Activated naive CD4-positive, alpha-beta T cell (primary cell): ENCODE measurements at regions not wholly inside any gene's neighbourhood (a gene's known extent, or its start where the extent isn't known, plus 50 kb on each side); places are given as distances from the start of the nearest gene placed in this dataset.
"Not testable (repeated sequence)": the region's sequence is repeated elsewhere in the genome, so short reads cannot be mapped to it uniquely, and the experiment has no call there.

Experiments used
- DNase-seq, 4 experiments: peaks; one replicate each; lab custom pipeline; 2025; lab: John Stamatoyannopoulos, UW

DNA sequence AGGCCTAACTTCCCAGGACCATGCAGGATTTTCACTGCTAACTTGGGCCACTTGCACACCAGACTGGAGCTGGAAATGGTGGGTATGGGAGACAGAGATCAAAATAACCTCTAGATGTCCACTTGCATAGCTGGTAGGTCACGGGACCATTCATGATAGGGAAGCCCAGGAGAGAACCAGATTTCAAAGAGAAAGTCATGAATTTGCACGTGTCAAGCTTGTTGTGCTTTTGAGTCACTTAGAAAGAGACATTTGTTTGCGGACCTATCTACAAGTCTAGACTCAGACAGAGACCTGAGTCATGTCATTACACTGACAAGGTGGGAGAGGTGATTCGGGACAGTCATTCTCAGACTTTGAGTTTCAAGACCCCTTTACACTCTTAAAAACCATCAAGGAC is 704.1 kb downstream of the DTWD2 start:
- DNase-seq: not testable (repeated sequence)

DNA sequence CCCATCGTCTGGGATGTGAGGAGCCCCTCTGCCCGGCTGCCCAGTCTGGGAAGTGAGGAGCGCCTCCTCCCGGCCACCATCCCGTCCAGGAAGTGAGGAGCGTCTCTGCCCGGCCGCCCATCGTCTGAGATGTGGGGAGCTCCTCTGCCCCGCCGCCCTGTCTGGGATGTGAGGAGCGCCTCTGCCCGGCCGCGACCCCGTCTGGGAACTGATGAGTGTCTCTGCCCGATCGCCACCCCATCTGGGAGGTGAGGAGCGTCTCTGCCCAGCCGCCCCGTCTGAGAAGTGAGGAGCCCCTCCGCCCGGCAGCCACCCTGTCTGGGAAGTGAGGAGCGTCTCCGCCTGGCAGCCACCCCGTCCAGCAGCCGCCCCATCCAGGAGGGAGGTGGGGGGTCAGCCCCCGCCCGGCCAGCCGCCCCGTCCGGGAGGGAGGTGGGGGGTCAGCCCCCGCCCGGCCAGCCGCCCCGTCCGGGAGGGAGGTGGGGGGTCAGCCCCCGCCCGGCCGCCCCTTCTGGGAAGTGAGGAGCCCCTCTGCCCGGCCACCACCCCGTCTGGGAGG is 705.8 kb downstream of the DTWD2 start:
- not testable (repeated sequence) for DNase-seq

DNA sequence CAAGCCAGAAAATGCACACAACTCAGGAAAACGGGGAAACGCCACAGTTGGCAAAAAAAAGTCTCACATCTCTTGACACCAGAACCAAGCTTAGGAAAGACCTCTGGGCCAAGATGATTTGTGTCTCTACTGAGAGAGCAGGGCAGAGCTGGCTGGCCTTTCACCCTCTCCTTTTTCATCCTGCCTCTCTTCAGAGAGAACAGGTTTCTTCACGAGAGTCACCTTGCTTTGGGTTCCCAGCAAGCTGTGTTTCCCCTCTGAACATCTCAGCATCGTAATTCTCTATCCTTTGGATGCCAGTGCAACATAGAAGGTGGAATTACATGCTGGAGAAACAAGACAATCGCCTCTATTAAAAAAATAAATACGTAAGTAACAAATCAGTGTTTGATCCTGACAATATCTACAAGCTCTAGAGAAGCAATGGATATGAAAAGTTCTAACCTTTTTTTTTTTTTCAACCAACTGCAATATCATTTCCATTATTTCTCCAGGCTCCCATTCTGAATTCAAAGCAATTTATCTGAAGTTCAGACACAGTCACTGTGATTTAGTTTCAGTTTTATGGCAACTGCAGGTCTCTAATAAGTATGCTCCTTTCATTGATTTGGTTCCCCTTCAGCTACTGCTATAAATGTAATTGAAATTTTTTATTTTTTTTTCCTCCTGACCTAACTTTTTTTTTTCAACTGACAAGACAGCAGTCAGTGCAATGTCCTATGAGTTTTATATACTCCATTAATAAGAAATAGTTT is 708.6 kb downstream of the DTWD2 start:
- no peak for DNase-seq

DNA sequence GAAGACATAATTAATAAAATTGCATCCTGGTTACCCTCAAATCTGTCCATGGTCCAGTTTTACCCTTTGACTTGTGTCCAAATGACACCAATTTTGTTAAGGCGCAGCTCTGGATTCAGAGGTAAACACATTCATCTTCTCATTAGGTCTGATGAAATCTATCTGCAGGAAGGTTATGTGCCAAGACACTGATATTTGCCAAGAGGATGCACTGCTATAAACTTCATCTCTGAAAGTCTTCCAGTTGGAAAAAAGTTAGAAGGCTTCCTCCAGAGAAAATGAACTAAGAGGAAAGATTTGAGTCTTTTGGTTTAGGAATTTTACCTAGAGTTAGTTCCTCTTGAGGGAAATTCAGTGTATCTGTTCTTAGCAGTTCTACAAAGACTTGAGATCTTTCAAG is 717.8 kb downstream of the DTWD2 start:
- no peak for DNase-seq

DNA sequence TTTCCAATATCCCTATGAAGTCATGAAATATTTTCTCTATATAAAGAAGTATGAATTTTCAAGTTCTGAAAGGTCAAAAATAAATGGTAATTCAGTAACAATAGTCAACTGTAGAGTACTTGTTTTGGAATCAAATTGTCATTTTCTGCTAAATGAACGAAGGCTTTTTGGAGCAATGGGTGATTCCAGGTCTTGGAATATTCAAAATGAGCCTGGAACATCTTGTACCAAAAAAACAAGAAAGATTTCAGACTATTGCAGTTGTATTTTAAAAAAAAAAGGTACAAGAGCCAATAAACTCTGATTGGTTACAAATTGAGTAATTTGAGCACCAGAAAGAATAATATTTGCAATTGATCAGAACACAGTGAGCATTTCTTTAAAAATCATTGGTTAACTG is 730.1 kb downstream of the DTWD2 start:
- DNase-seq: no peak

DNA sequence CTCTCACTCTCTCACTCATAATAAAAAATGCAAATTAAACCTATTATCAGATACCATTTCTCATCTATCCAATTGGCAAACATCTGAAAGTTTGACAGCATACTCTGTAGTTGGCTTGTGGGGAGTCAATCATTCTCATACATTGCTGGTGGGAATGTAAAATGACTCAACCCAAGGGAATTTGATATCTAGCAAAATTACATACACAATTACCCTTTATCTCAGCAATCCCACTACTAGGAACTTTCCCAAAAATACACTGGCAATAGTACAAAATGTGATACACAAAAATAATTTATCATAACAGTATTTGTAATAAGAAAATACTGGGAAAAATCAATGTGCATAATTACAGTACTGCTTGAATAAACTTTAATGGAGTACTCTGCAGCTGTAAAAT is 731.3 kb downstream of the DTWD2 start:
- DNase-seq: no peak

DNA sequence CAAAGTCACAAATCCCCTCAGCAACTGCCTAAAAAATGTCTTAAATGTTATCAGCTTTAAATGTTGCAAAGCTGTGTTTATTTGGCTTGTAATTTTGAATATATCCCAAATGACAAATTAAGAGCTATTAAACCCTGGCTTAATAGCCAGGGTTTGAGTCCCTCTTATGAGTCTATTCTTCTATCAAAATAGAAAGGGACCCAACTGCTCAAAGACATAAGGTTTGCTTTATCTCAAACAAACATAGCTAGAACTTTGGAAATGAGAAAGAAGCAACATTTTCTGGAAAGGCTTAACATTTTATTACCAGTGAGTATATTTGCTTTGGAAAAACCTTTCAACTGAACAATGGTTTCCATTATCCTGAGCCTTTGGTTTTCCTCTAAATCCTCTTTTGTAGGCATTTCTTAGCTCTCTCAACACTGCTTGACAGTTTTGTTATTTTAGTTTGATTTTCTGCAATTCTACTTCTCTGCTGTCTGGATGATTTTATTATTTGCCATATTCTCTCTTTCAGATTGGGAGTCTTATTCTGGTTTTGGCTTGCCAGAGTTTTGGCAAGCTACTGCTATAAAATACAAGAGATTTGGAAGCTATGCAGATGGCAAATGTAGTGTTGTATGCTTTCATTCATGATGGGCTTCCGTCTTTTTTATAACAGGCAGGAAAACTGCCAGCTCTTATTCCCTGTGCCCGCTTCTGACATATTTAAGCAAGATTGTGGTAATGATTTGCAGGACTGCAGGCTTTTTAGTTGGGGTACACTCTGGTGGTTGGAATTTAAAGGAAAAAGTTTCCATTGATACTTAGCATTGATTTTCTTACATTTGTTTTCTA is 734.9 kb downstream of the DTWD2 start:
- DNase-seq: no peak

DNA sequence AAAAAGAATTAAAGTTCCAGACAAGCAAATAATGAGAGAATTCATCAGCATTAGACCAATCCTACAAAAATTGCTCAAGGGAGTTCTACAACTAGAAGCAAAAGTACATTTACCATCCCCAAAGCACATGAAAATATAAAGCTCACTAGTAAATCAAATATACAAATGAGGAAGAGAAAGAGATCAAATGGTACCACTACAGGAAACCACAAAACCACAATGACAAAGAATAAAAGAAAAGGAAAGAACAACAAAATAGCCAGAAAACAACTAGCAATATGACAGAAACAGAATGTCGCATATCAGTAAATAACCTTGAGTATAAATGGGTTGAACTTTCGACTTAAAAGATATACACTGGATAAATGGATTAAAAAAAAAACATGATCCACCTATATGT is 739.0 kb downstream of the DTWD2 start:
- no peak for DNase-seq

DNA sequence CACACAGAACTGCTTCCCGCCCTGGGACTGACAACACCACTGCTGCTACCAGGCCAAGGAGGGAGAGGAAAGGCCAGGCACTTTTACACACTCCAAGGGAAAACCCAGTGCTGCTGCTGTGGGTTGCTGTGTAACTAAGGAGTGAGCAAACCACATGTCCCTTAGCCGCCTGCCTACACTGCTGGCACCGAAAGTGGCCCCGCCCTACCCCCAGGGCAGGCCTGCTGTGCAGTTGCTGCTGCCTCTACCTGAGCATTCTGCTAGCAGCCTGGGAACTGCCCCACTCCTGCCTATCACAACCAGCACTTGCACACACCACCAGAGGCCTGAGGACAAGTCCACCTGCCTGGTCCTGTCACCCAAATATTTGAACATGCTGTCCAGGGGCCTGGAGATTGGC is 740.9 kb downstream of the DTWD2 start:
- DNase-seq: no peak

DNA sequence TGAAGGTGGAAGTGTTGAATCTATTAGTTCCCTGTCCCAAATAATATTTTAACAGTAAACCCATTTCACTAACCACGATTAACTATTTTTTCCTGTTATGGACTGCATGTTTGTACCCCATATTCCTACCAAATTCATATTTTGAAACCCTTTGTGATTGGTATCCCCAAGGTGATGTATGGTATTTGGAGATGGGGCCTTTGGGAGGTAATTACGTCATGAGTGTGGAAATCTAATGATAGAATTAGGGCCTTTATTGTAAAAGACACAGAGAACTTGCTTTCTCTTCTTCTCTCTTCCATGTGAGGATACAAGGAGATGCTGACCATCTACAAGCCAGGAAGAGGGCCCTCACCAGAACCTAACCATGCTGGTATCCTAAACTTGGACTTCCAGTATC is 744.7 kb downstream of the DTWD2 start:
- DNase-seq: no peak

DNA sequence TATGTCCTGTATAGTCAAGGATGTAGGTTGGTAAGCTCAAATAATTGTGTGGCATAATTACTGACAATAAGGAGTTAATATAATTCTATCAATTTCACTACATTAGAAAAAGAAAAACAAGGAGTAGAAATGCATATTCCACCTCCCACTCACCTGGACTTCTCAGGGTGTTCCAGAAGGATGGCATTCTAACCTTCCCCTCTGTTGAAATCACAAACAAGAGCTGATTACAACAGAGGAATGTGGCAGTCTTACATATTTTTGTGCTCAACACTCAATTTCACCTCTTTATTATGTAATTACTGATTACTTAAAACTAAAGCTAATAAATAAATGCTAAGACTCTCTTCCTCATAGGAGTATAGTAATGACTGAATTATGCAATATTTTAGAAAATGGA is 745.3 kb downstream of the DTWD2 start:
- no peak for DNase-seq

DNA sequence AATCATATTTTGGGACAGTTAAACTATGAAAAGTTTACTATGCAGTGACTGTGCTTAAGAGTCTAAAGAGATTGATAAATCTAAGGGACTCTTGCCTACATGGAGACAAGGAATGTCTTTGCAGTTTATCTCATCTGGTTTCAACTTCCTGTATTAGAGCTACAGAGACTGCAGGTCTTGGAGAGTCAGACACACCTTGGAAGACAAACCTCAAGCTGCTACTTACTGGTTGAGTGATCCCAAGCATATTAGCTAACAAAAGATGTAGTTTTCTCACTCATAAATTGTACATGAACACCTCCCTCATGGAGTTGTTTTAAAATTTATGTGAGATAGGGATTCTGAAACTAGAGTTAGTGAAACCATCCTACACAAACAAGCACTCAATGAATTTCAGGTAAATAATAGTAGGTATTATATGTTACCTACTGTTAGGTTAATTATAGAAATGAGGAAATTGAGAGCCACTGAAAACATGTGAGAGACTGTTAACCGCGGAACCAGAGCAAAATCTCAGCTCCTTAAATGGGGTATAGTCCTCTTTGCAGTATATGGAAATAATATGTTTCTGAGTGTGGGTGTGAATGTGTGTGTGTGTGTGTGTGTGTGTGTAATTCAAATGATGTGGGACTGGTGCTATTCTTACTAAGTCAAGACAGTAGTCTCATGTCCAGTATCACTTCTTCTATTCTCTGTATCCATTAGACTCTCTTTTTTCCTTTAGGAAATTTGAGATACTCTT is 752.1 kb downstream of the DTWD2 start:
- no peak for DNase-seq

DNA sequence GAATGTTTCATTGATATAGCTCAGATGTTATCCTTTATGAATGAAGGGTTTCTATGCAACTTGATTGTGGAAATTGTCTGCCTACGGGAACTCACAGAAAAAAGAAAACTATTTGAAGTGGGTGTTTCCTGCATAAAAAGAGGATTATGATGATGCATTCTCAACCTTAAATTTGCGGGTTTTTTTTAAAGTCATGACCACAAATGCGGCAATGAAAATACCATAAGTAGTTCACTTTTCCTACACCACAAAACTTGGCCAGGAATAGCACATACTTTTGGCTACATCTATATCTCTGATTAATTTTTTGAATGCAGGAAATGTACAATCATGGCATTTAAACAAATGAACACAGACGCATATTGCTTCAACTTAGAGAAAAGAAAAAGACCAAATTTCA is 754.7 kb downstream of the DTWD2 start:
- no peak for DNase-seq

DNA sequence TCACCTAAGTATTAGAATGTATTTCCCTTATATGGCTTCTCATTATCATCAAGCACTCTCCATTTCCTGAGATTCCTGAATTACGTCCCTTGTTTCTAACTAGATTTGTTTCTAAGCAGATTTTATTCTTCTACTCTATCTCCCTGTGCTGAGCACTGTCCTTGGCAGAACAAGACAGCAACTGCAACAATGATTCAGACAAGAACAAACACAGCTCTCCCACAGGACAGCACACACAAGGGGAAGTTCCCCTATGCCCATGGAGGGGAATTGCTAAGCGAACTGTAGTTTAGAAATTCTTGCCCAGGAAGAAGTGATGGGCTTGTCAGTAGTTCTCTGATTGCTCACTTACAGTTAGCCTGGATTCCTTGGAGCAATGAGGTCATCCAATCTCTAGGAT is 759.9 kb downstream of the DTWD2 start:
- no peak for DNase-seq

DNA sequence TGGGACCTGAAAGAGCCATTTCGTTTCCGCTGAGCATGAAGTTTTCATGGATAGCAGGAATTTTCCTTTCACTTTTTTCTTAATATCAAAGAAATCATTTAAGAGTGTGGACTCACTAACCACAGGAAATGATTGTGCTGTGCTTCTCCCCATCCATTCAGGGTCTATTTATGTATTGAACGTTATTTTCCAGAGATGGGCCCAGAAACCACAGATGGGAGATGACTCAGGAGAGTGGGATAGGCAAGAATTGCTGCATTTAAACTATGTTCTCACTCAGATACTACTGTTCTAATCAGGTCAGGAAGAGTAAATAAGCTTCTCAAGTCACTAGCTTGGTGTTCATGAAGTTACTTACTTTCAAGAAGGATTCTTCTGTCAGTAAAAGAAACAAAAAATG is 763.8 kb downstream of the DTWD2 start:
- DNase-seq: no peak

DNA sequence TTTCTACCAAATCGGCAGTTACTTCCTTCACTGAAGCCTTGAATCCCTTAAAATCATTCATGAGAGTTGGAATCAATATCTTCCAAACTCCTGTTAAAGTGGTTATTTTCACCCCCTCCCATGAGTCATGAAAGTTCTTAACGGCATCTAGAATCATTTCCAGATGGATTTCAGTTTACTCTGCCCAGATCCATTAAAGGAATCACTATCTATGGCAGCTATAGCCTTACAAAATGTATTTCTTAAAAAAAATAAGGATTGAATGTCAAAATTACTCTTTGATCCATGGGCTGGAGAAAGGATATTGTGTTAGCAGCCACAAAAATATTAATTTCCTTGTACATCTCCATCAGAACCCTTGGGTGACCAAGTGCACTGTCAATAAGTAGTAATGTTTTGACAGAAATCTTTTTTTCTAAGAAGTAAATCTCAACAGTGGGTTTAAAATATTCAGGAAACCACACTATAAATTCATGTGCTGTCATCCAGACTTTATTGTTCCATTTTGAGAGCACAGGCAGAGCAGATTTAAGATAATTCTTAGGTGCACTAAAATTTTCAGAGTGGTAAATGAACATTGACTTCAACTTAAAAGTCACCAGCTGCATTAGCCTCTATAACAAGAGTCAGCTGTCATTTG is 767.7 kb downstream of the DTWD2 start:
- no peak for DNase-seq

DNA sequence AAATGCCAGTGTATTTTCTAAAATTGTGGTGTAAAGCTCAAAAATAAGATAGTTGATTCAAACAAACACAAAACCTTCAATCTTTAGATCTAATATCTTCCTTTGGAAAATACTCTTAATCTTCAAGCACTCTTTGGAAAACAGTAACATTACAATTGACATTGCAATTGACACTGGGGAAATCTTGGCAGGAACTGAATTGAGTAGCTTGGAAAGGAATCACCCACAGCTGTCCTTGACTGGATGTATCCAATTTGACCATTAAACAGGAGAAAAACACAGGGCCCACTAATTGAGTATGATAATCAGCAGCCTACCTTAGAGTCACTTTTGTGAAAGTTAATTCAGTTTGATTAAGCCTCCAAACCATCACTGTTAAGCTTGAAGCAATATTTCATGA is 776.7 kb downstream of the DTWD2 start:
- no peak for DNase-seq

DNA sequence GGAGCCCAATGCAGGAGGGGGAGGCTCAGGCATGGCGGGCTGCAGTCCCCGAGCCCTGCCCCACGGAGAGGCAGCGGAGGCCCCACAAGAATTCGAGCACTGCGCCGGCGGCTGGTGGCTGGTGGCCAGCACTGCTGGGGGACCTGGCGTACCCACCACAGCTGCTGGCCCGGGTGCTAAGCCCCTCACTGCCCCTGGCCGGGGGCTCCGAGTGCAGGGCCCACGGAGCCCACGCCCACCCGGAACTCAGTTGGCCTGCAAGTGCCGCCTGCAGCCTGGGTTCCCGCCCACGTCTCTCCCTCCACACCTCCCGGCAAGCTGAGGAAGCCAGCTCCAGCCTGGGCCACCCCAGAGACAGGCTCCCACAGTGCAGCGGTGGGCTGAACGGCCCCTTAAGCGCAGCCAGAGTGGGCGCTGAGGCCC is 780.3 kb downstream of the DTWD2 start:
- no peak for DNase-seq

DNA sequence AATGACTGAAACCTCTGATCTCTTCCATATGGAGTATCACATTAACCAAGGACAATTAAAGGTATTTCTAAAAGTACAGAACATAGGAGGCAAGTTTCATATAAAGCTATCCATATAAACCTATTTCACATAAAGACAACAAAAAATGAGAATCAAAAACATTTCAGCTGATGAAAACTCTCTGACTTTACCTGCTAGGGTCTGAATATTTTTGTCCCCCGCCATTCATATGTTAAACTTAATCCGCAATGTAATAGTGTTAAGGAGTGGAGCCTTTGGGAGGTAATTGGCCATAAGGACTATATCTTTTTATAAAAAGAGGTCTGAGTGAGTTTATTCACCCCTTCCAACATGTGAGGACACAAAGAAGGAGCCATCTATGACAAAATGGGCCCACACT is 788.5 kb downstream of the DTWD2 start:
- DNase-seq: no peak

DNA sequence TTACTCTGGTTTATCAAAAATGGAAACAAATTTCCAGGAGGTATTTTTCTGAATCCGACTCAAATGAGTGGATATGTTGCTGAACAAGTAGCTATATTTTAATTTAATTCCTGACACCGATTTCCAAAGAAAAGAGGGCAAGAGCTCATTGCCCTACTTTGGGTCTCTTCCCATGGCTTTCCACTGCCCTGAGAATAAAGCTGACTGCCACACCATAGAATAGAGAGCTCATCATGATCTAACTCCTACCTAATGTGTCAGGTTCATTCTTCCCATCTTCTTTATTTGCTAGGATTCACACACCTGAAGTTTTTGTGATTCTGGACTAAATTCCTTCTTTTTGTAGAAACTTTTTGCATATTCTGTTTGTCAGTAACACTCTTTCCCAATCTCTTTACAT is 792.1 kb downstream of the DTWD2 start:
- no peak for DNase-seq

DNA sequence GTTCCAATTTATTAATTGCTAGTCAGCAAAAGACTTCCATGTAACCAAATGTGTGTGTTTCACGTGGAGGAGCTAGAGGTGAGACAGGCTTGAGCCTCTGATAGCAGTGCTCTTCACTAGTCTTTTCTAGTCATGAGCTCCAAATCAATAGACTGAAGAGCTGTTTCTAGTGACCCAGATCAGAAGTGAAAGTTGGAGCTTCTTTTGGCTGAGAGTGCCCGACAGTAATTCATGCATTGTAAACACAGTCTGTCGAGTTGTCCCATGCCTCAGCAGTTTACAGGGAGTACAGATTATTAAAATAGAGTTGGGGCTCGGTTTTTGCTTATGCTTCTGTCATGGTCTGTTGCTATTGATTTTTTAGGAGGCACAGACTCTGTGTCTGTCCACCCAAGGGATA is 793.1 kb downstream of the DTWD2 start:
- no peak for DNase-seq
